Endothelial cell of umbilical vein (primary cell): ENCODE measurements at regions not wholly inside any gene's neighbourhood (a gene's known extent, or its start where the extent isn't known, plus 50 kb on each side); places are given as distances from the start of the nearest gene placed in this dataset.

Source experiments
- BruUV-seq: library from RNA; stranded (reverse); fragments of 400-500 nt; replicated peaks from 2 replicates; lab custom pipeline; 2021; lab: Mats Ljungman, UMichigan
- CTCF ChIA-PET: fragments of 300-600, 350-600 bp; sonication (Branson Sonifier 250); formaldehyde crosslinking; loops from one replicate; lab custom pipeline; 2021; ENCODE audit warnings: antibody characterized with exemption, inconsistent platforms; lab: Charles Lee
- POLR2A ChIA-PET: fragments of 300-600, 350-600 bp; sonication (Branson Sonifier 250); formaldehyde crosslinking; loops from one replicate; lab custom pipeline; 2021; ENCODE audit warnings: antibody characterized with exemption, inconsistent platforms; lab: Charles Lee
- DNase-seq: peaks from one replicate; pipeline ENCODE4 v3.0.0-alpha.2; 2011; ENCODE audit warnings: low read depth, low spot score
- FAIRE-seq: peaks from 2 replicates; lab custom pipeline; 2011; peaks lifted over from hg19 to GRCh38; lab: Jason Lieb, UNC
- H2AFZ ChIP-seq: 2 replicates; pipeline ENCODE4 v1.6.0; 2012; ENCODE audit warnings: low read depth, low read length, control low read depth, inconsistent platforms
- H3K27ac ChIP-seq: 2 replicates; pipeline ENCODE4 v1.5.1; 2011; ENCODE audit warnings: low read depth, mild to moderate bottlenecking, control low read depth, low read length, moderate library complexity; ENCODE audit not compliant: insufficient read depth
- H3K27me3 ChIP-seq, 2 experiments: 2 replicates each; pipeline versions ENCODE4 v1.6.0 to v1.6.1; 2011; ENCODE audit warnings: low read length in 2 of 2, mixed read lengths in 1 of 2; ENCODE audit not compliant: control insufficient read depth in 2 of 2, insufficient read depth in 2 of 2
- H3K36me3 ChIP-seq, 2 experiments: 2 replicates in 1 of 2; 3 replicates in 1 of 2; pipeline ENCODE4 v1.5.1; 2011; ENCODE audit warnings: low read length in 2 of 2, mild to moderate bottlenecking in 1 of 2, moderate library complexity in 1 of 2; ENCODE audit not compliant: control insufficient read depth in 2 of 2, insufficient read depth in 2 of 2; ENCODE audit errors: extremely low read depth in 1 of 2
- H3K4me1 ChIP-seq: 3 replicates; pipeline ENCODE4 v1.5.1; 2011; ENCODE audit warnings: mild to moderate bottlenecking, low read length; ENCODE audit not compliant: control insufficient read depth, insufficient read depth; ENCODE audit errors: extremely low read depth
- H3K4me2 ChIP-seq: 2 replicates; pipeline ENCODE4 v1.6.1; 2011; ENCODE audit warnings: low read length, control low read depth, mixed read lengths; ENCODE audit not compliant: insufficient read depth
- H3K4me3 ChIP-seq, 3 experiments: fragments of 200-600 bp in 1 of 3; sonication (generic), shearing (Covaris generic) in 1 of 3; replicated peaks in 1 of 3; 2 replicates each; pipeline ENCODE4 v1.5.1; 2011 to 2016; ENCODE audit warnings: control low read depth in 3 of 3, low read length in 3 of 3, mild to moderate bottlenecking in 2 of 3, inconsistent platforms in 1 of 3, low read depth in 1 of 3, moderate library complexity in 1 of 3; ENCODE audit not compliant: insufficient read depth in 1 of 3
- H3K79me2 ChIP-seq: 2 replicates; pipeline ENCODE4 v1.6.0; 2012; ENCODE audit warnings: low read length, inconsistent platforms; ENCODE audit not compliant: control insufficient read depth, insufficient read depth
- H3K9ac ChIP-seq: replicated peaks from 2 replicates; pipeline ENCODE3; 2011; ENCODE audit warnings: low read length, control low read depth; ENCODE audit not compliant: insufficient read depth; ENCODE audit errors: extremely low read depth
- H3K9me1 ChIP-seq: replicated peaks from 3 replicates; pipeline ENCODE4 v1.6.0; 2011; ENCODE audit warnings: mild to moderate bottlenecking, low read length; ENCODE audit not compliant: control insufficient read depth, insufficient read depth; ENCODE audit errors: extremely low read depth
- H3K9me3 ChIP-seq: replicated peaks from 2 replicates; pipeline ENCODE4 v1.5.1; 2012; ENCODE audit warnings: low read length, inconsistent platforms; ENCODE audit not compliant: control insufficient read depth, insufficient read depth
- H4K20me1 ChIP-seq: replicated peaks from 2 replicates; pipeline ENCODE3; 2011; ENCODE audit warnings: mild to moderate bottlenecking, low read length; ENCODE audit not compliant: control insufficient read depth, insufficient read depth; ENCODE audit errors: extremely low read depth
- EZH2 ChIP-seq: IDR thresholded peaks from 2 replicates; pipeline ENCODE4 v1.6.1; 2012; ENCODE audit warnings: borderline replicate concordance, low read depth, mild to moderate bottlenecking, moderate library complexity, low read length, inconsistent platforms; ENCODE audit not compliant: severe bottlenecking
- FOS ChIP-seq: IDR thresholded peaks from 2 replicates; pipeline ENCODE4 v1.6.1; 2011; ENCODE audit warnings: mild to moderate bottlenecking, low read length, moderate library complexity, borderline replicate concordance; ENCODE audit not compliant: insufficient read depth
- GATA2 ChIP-seq: IDR thresholded peaks from 2 replicates; pipeline ENCODE4 v1.7.0; 2011; ENCODE audit warnings: low read depth, mild to moderate bottlenecking, moderate library complexity, mixed read lengths, low read length; ENCODE audit not compliant: insufficient read length, insufficient read depth
- JUN ChIP-seq: IDR thresholded peaks from 2 replicates; pipeline ENCODE4 v1.6.1; 2011; ENCODE audit warnings: borderline replicate concordance, low read depth; ENCODE audit not compliant: insufficient read length, insufficient read depth
- MYC ChIP-seq: IDR thresholded peaks from one replicate; pipeline ENCODE4 v1.6.1; 2011; ENCODE audit warnings: mild to moderate bottlenecking, low read depth, low read length
- POLR2A ChIP-seq: IDR thresholded peaks from 2 replicates; pipeline ENCODE4 v1.6.1; 2012; ENCODE audit warnings: low read depth, mild to moderate bottlenecking, control low read depth, low read length
- POLR2AphosphoS5 ChIP-seq: IDR thresholded peaks from 2 replicates; pipeline ENCODE4 v1.6.1; 2012; ENCODE audit warnings: low read depth, mild to moderate bottlenecking, control low read depth, low read length, moderate library complexity; ENCODE audit not compliant: insufficient read depth
- dilution Hi-C: fragments of 300-500 bp; cut with MboI; formaldehyde crosslinking; loops from one replicate; pipeline ENCODE4 v1.15.0; 2019; ENCODE audit warnings: low sequenced_read_pairs; ENCODE audit not compliant: extremely low pct_ligation_motif_present
- intact Hi-C: fragments of 100-400 bp; cut with micrococcal nuclease; formaldehyde crosslinking; loops from one replicate; pipeline ENCODE4 v1.10.0; 2022
- TF ChIP-seq, protein P1 (sequence below), 2 donors: IDR thresholded peaks; 1 replicate in 1 of 2; 2 replicates in 1 of 2; pipeline ENCODE4 v1.5.1; 2011; ENCODE audit warnings: low read length in 2 of 2, mild to moderate bottlenecking in 2 of 2, moderate library complexity in 2 of 2, control low read depth in 1 of 2, inconsistent platforms in 1 of 2, low read depth in 1 of 2; ENCODE audit not compliant: insufficient read depth in 1 of 2; ENCODE audit errors: extremely low read depth in 1 of 2
- TF ChIP-seq, protein P2 (sequence below): IDR thresholded peaks from 2 replicates; pipeline ENCODE4 v1.6.1; 2011; ENCODE audit not compliant: insufficient read depth, insufficient read length

DNA sequence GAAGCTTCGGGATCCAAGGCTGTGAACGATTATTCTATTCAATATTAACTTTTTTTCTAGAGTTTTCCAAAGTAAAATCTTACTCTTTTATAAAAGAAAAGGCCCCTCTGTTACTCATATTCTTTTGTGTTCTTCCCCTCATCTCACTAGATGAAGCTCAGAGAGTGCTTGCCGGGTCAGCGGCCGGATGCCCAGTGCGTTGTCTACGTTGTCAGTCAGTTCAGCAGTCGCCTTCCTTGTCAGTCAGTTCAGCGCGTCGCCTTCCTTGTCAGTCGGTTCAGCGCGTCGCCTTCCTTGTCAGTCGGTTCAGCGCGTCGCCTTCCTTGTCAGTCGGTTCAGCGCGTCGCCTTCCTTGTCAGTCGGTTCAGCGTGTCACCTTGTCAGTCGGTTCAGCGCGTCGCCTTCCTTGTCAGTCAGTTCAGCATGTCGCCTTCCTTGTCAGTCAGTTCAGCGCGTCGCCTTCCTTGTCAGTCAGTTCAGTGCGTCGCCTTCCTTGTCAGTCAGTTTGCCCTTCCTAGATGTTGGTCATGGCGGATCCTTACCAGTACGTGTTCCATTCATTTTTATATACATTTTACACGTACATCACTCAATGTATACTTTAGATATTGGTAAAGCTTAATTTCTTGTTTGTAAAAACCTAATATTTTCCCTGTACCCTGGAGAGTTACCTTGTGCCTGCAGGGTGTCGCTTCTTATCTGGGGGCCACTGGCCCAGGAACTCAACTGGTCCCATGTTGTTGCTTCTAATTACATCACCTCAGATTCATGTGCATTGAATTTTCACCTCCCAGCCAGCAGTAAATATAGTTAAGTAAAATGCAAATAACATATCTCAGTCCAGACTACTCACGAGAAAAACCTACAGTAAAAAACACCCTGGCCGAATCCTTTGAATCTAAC lies 206.9 kb downstream of the ASB1 start:
- no peak for TF ChIP-seq FOS
- no peak for TF ChIP-seq POLR2AphosphoS5
- TF ChIP-seq, protein P1, sequence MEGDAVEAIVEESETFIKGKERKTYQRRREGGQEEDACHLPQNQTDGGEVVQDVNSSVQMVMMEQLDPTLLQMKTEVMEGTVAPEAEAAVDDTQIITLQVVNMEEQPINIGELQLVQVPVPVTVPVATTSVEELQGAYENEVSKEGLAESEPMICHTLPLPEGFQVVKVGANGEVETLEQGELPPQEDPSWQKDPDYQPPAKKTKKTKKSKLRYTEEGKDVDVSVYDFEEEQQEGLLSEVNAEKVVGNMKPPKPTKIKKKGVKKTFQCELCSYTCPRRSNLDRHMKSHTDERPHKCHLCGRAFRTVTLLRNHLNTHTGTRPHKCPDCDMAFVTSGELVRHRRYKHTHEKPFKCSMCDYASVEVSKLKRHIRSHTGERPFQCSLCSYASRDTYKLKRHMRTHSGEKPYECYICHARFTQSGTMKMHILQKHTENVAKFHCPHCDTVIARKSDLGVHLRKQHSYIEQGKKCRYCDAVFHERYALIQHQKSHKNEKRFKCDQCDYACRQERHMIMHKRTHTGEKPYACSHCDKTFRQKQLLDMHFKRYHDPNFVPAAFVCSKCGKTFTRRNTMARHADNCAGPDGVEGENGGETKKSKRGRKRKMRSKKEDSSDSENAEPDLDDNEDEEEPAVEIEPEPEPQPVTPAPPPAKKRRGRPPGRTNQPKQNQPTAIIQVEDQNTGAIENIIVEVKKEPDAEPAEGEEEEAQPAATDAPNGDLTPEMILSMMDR (IDR thresholded peaks at IDR 0.05; ENCODE audit: extremely low read depth in 1 of 2, insufficient read depth in 1 of 2, low read depth in 1 of 2, low read length in 2 of 2), result no peak
- TF ChIP-seq JUN, result no peak
- no peak for TF ChIP-seq GATA2
- no peak for TF ChIP-seq MYC
- TF ChIP-seq, protein P2, sequence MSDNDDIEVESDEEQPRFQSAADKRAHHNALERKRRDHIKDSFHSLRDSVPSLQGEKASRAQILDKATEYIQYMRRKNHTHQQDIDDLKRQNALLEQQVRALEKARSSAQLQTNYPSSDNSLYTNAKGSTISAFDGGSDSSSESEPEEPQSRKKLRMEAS, result no peak
- no peak for TF ChIP-seq POLR2A
- no peak for TF ChIP-seq EZH2
- no peak for FAIRE-seq
- H2AFZ ChIP-seq, result no peak overlapping the region
- H3K9me1 ChIP-seq, result no peaks in the 10 kb centered on the region
- ChIA-PET CTCF (no interaction called here), POLR2A (no interaction called here)
- intact Hi-C loops, result no loop called here
- no peak overlapping the region for H3K27ac ChIP-seq
- H3K4me2 ChIP-seq, result no peak overlapping the region
- H3K9me3 ChIP-seq, result no peaks in the 10 kb centered on the region
- BruUV-seq, result no TSS peak
- no peaks in the 10 kb centered on the region for H3K36me3 ChIP-seq
- H3K4me3 ChIP-seq, result no peak overlapping the region
- no peaks in the 10 kb centered on the region for H3K27me3 ChIP-seq
- dilution Hi-C loops, result no loop called here
- no peak for DNase-seq
- H3K9ac ChIP-seq, result no peak overlapping the region
- no peaks in the 10 kb centered on the region for H3K79me2 ChIP-seq
- no peaks in the 10 kb centered on the region for H3K4me1 ChIP-seq
- no peaks in the 10 kb centered on the region for H4K20me1 ChIP-seq
